Choroid plexus epithelial cell (primary cell): ENCODE measurements at regions not wholly inside any gene's neighbourhood (a gene's known extent, or its start where the extent isn't known, plus 50 kb on each side); places are given as distances from the start of the nearest gene placed in this dataset.

Experiments used
- DNase-seq: peaks from one replicate; pipeline ENCODE4 v3.0.0-alpha.2; 2010; ENCODE audit warnings: low read depth
- H3K4me3 ChIP-seq: 2 replicates; pipeline ENCODE4 v1.5.1; 2011; ENCODE audit warnings: low read depth, mild to moderate bottlenecking, control low read depth, low read length, moderate library complexity
- CTCF ChIP-seq: conservative IDR thresholded peaks from 2 replicates; pipeline ENCODE4 v1.5.1; 2011; ENCODE audit warnings: low read depth, mild to moderate bottlenecking, control low read depth, inconsistent platforms, low read length, moderate library complexity

- no peak overlapping the region for H3K4me3 ChIP-seq
- no peak for TF ChIP-seq CTCF
- no peak for DNase-seq
Measured at GRCh38 chr14:86363576-86363975, 833.6 kb downstream of the FLRT2 start.

GRCh38 chr14:86363047-86363446 lies 833.1 kb downstream of the FLRT2 start:
- DNase-seq = no peak
- no peak overlapping the region for H3K4me3 ChIP-seq
- TF ChIP-seq CTCF = no peak

GRCh38 chr14:86357876-86358275 lies 827.9 kb downstream of the FLRT2 start:
- no peak for DNase-seq
- H3K4me3 ChIP-seq = no peak overlapping the region
- TF ChIP-seq CTCF = no peak

GRCh38 chr14:86357119-86357518 lies 827.2 kb downstream of the FLRT2 start:
- no peak overlapping the region for H3K4me3 ChIP-seq
- no peak for TF ChIP-seq CTCF
- DNase-seq = no peak

- DNase-seq = no peak
- TF ChIP-seq CTCF = no peak
- no peak overlapping the region for H3K4me3 ChIP-seq
Measured at GRCh38 chr14:86346818-86347384, 817.0 kb downstream of the FLRT2 start.

- TF ChIP-seq CTCF = no peak
- no peak overlapping the region for H3K4me3 ChIP-seq
- DNase-seq = no peak
Measured at GRCh38 chr14:86334355-86334754, 804.4 kb downstream of the FLRT2 start.

GRCh38 chr14:86333493-86333892 lies 803.5 kb downstream of the FLRT2 start:
- no peak for TF ChIP-seq CTCF
- no peak overlapping the region for H3K4me3 ChIP-seq
- no peak for DNase-seq
